Gastrocnemius medialis (tissue), 4 donors: ENCODE measurements at regions not wholly inside any gene's neighbourhood (a gene's known extent, or its start where the extent isn't known, plus 50 kb on each side); places are given as distances from the start of the nearest gene placed in this dataset.

Experiments
- ATAC-seq, 2 donors: fragments of 150-250 bp; one replicate each; pipeline ENCODE4 v1.9.1; 2016
- DNase-seq, 2 donors: peaks; one replicate each; pipeline ENCODE4 v3.0.0-alpha.2; 2019
- H3K27ac ChIP-seq, 4 donors: fragments of 200-600 bp; sonication (generic); 1 replicate in 1 of 4; 2 replicates in 3 of 4; pipeline ENCODE4 v1.5.1; 2016 to 2018; ENCODE audit warnings: mild to moderate bottlenecking in 2 of 4, moderate library complexity in 1 of 4
- H3K27me3 ChIP-seq, 3 donors: fragments of 200-600 bp; sonication (generic) in 2 of 3; 1 replicate in 1 of 3; 2 replicates in 2 of 3; pipeline versions ENCODE4 v1.5.1 to v1.6.0; 2016 to 2019; ENCODE audit warnings: mild to moderate bottlenecking in 1 of 3, moderate library complexity in 1 of 3
- H3K36me3 ChIP-seq, 2 donors: fragments of 200-600 bp; sonication (generic) in 1 of 2; one replicate each; pipeline ENCODE4 v1.5.1; 2017 to 2018
- H3K4me1 ChIP-seq, 2 donors: fragments of 200-600 bp; sonication (generic) in 1 of 2; one replicate each; pipeline ENCODE4 v1.5.1; 2016 to 2017; ENCODE audit warnings: mild to moderate bottlenecking in 2 of 2
- H3K4me3 ChIP-seq, 4 donors: fragments of 200-600 bp; sonication (generic) in 3 of 4; 1 replicate in 1 of 4; 2 replicates in 3 of 4; pipeline ENCODE4 v1.5.1; 2016 to 2019; ENCODE audit warnings: mild to moderate bottlenecking in 2 of 4
- H3K9me3 ChIP-seq, 3 donors: fragments of 200-600 bp; sonication (generic) in 2 of 3; 1 replicate in 1 of 3; 2 replicates in 2 of 3; pipeline ENCODE4 v1.5.1; 2016 to 2019
- POLR2A ChIP-seq, 2 donors: fragments of 450-650 bp; IDR thresholded peaks; one replicate each; pipeline ENCODE4 v1.6.1; 2017; ENCODE audit warnings: antibody characterized with exemption in 2 of 2, mild to moderate bottlenecking in 2 of 2, moderate library complexity in 2 of 2
- in situ Hi-C, 4 donors: fragments of 200-750 bp; cut with MboI; loops; one replicate each; pipeline versions ENCODE4 v1.15.0 to v1.8.0; 2017; ENCODE audit warnings: low sequenced_read_pairs in 4 of 4
- intact Hi-C: fragments of 100-400 bp; cut with DNase I; formaldehyde crosslinking; loops from one replicate; pipeline ENCODE4 v1.15.1; 2023; ENCODE audit warnings: low total_unique reads
- TF ChIP-seq, protein P1 (sequence below), 5 experiments: fragments of 450-650 bp in 3 of 5; fragments of 200-600 bp in 2 of 5; sonication (generic) in 2 of 5; IDR thresholded peaks in 4 of 5; conservative IDR thresholded peaks in 1 of 5; 1 replicate in 4 of 5; 2 replicates in 1 of 5; pipeline ENCODE4 v1.5.1; 2016 to 2019; ENCODE audit warnings: antibody characterized with exemption in 5 of 5, mild to moderate bottlenecking in 3 of 5, moderate library complexity in 3 of 5

DNA sequence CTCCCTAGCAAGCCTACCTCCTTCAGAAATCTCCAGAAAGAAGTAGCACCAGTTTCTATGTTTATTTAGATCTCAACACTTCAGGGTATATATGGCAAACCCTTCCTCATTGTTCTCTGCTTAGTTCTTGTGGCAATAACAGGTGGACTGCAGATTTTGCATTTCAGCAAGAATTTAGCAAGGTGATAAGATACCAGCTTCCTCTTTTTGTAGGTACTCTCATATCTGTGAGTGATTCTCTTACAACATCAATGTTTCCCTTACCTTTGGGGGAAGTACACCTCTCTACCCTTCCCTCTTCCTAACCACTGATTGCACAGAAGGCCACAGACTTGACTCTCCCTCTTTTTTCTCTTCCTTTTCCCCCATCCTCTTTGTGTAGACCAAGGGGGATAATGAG lies 230.9 kb upstream of the SESN3 start:
- in situ Hi-C loops (no loop called here), intact Hi-C loops (no loop called here)
- H3K9me3 ChIP-seq, result no peaks in the 10 kb centered on the region
- H3K4me3 ChIP-seq, result no peak overlapping the region
- no peaks in the 10 kb centered on the region for H3K36me3 ChIP-seq
- no peaks in the 10 kb centered on the region for H3K4me1 ChIP-seq
- H3K27me3 ChIP-seq, result no peaks in the 10 kb centered on the region
- H3K27ac ChIP-seq, result no peak overlapping the region
- TF ChIP-seq, protein P1, sequence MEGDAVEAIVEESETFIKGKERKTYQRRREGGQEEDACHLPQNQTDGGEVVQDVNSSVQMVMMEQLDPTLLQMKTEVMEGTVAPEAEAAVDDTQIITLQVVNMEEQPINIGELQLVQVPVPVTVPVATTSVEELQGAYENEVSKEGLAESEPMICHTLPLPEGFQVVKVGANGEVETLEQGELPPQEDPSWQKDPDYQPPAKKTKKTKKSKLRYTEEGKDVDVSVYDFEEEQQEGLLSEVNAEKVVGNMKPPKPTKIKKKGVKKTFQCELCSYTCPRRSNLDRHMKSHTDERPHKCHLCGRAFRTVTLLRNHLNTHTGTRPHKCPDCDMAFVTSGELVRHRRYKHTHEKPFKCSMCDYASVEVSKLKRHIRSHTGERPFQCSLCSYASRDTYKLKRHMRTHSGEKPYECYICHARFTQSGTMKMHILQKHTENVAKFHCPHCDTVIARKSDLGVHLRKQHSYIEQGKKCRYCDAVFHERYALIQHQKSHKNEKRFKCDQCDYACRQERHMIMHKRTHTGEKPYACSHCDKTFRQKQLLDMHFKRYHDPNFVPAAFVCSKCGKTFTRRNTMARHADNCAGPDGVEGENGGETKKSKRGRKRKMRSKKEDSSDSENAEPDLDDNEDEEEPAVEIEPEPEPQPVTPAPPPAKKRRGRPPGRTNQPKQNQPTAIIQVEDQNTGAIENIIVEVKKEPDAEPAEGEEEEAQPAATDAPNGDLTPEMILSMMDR (IDR thresholded peaks at IDR 0.05 in 4 of 5, conservative IDR thresholded peaks at IDR 0.05 in 1 of 5), result no peak
- no peak for TF ChIP-seq POLR2A (IDR thresholded peaks at IDR 0.05)
- ATAC-seq (no peak), DNase-seq (no peak)

DNA sequence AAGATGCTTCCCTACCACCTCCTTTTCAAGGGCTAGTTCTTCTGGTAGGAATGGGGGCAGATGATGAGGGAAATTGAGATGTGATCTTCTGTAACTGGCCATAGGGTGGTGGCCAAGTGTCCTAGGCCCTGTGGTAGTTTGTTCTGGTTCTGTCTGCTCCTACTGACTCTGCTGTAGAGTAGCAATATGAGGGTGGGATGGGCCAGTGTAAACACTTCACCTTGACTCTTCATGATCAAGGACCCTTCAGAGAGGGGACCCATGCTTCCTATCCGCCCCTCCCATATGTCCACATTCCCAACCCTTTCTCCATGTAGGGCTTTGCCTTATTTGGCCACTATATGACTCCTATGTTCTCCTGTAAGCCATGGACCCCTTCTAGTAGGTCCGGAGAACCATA lies 230.3 kb upstream of the SESN3 start:
- no peaks in the 10 kb centered on the region for H3K27me3 ChIP-seq
- in situ Hi-C loops, result no loop called here

DNA sequence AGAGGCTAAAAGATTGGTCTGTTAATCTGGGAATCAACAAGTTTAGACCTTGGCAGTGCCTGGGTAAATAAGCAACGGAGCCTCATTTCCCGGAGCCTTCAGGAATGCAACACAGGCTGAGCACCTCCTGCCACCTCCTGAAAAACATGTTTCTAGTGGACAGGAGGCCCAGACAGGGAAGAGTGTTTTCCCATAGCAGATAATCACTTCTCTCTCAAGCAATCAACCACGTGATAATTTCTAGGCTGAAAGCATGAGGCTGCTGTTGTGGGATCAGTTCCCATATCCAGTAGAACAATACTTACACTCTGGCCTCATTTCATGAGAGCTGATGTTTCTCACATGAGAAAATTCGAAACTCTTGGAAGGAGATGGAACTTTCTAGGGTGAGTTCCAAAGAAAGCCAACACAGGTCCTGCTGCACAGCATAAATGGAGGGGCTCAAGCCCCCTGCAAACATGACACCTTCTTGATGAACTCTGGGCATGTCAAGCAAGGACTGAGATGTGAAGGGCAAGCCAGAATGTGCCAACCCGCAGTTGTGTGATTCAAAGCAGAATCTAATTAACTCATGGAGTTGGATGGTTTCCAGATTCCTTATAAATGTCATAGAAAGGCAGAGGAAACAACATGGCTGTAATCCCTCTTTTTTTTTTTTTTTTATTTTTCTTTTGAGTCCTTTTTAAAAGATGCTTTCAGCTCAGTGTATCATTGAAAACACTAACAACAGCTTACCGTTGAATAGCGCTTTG lies 228.5 kb upstream of the SESN3 start:
- Histone ChIP-seq H3K4me3 (no peak overlapping the region), H3K27me3 (no peaks in the 10 kb centered on the region), H3K36me3 (no peaks in the 10 kb centered on the region), H3K9me3 (no peaks in the 10 kb centered on the region), H3K4me1 (no peaks in the 10 kb centered on the region), H3K27ac (no peak overlapping the region)
- no peak for TF ChIP-seq POLR2A (IDR thresholded peaks at IDR 0.05)
- TF ChIP-seq, protein P1 (IDR thresholded peaks at IDR 0.05 in 4 of 5, conservative IDR thresholded peaks at IDR 0.05 in 1 of 5), result no peak
- DNase-seq (no peak), ATAC-seq (no peak)
- intact Hi-C loops (no loop called here), in situ Hi-C loops (no loop called here)

More for the DNA sequence above, 230.3 kb upstream of the SESN3 start:
- ATAC-seq, result no peak
- TF ChIP-seq, protein P1 (IDR thresholded peaks at IDR 0.05 in 4 of 5, conservative IDR thresholded peaks at IDR 0.05 in 1 of 5), result no peak
- no peak for TF ChIP-seq POLR2A (IDR thresholded peaks at IDR 0.05)
- intact Hi-C loops, result no loop called here
- no peak overlapping the region for H3K27ac ChIP-seq
- no peak overlapping the region for H3K4me3 ChIP-seq
- DNase-seq, result no peak
- no peaks in the 10 kb centered on the region for H3K9me3 ChIP-seq
- H3K36me3 ChIP-seq, result no peaks in the 10 kb centered on the region
- H3K4me1 ChIP-seq, result no peaks in the 10 kb centered on the region

DNA sequence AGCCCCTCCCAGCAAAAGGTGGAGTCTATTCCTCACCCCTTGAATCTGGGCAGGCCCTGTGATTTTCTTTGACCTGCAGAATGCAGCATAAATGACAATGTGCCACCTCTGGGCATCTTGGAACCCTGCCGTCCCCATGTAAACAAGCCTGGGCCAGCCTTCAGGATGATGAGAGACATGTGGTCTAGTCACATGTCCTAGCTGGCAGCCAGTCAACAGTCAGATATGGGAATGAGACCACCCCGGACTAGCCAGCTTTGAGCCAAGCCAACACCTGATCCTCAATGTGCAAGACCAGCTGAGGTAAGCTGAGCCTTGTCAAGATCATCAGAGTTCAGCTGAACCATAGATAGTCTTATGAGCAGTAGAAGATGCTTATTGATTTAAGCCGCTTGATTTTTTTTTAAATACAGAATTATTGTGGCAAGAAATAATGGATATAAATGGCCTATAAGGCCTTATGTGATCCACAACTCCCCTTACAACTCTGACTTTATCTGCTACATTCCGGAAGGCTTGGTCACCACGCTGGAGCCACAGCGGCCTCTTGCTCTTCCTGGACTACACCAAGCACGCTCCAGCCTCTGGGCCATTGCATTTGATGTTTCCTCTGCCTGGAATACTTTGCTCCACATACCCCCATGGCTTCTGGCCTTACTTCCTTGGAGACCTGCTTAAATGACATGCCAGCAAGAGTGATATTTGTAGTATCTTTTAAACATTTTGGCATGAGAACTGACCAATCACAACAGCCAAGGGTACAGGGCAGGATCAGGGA lies 225.9 kb upstream of the SESN3 start:
- in situ Hi-C loops, result no loop called here
- no peaks in the 10 kb centered on the region for H3K4me1 ChIP-seq
- H3K9me3 ChIP-seq, result no peaks in the 10 kb centered on the region
- ATAC-seq, result no peak
- intact Hi-C loops, result no loop called here
- TF ChIP-seq, protein P1 (IDR thresholded peaks at IDR 0.05 in 4 of 5, conservative IDR thresholded peaks at IDR 0.05 in 1 of 5), result no peak
- TF ChIP-seq POLR2A (IDR thresholded peaks at IDR 0.05), result no peak
- no peaks in the 10 kb centered on the region for H3K27me3 ChIP-seq
- H3K4me3 ChIP-seq, result no peak overlapping the region
- no peak overlapping the region for H3K27ac ChIP-seq
- no peak for DNase-seq
- H3K36me3 ChIP-seq, result no peaks in the 10 kb centered on the region
